ENCODE measurements at regions not wholly inside any gene's neighbourhood (a gene's known extent, or its start where the extent isn't known, plus 50 kb on each side); places are given as distances from the start of the nearest gene placed in this dataset.

DNA sequence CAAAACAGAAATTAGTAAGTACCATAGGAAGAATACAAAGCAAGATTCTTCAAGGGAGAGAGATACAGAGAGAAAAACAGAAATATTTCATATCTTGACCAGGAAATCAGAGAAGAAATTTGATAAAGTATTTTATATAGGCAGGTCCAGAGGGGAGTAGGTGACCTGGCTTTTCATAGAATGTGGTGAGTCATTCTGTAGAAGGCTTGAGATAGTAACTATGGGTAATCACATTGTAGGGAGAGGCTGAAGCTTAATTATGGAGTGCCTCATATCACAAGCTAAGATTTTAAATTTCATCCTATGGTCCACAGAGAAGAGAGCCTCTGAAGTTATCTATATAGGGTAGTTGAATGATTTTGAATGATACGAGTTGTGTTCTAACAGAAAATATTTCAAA lies 195.0 kb upstream of the CYRIA start:
- no peak for ATAC-seq
- no peak overlapping the region for H3K27ac ChIP-seq (ENCODE audit: low read length)
- DNase-seq (ENCODE audit: low read depth, low spot score), result no peak
- no peaks in the 10 kb centered on the region for H3K27me3 ChIP-seq (ENCODE audit: control insufficient read depth, insufficient read depth, low read length)
- POLR2A ChIA-PET, result no interaction called here
- CTCF ChIA-PET, result no interaction called here
- in situ Hi-C loops (cut with HindIII; ENCODE audit: low pct_unique_long_range_greater_than_20kb, low sequenced_read_pairs), result no loop called here
- no TSS peak for BruUV-seq (replicated peaks)
- H3K4me3 ChIP-seq (ENCODE audit: low read depth in 2 of 2, low read length in 2 of 2), result no peak overlapping the region
- H3K36me3 ChIP-seq (ENCODE audit: control insufficient read depth, insufficient read depth, low read length), result no peaks in the 10 kb centered on the region
- no peaks in the 10 kb centered on the region for H3K4me1 ChIP-seq (ENCODE audit: control insufficient read depth, insufficient read depth, low read length)
- intact Hi-C loops (cut with micrococcal nuclease; ENCODE audit: unreplicated experiment), result no loop called here
- TF ChIP-seq, protein P1, sequence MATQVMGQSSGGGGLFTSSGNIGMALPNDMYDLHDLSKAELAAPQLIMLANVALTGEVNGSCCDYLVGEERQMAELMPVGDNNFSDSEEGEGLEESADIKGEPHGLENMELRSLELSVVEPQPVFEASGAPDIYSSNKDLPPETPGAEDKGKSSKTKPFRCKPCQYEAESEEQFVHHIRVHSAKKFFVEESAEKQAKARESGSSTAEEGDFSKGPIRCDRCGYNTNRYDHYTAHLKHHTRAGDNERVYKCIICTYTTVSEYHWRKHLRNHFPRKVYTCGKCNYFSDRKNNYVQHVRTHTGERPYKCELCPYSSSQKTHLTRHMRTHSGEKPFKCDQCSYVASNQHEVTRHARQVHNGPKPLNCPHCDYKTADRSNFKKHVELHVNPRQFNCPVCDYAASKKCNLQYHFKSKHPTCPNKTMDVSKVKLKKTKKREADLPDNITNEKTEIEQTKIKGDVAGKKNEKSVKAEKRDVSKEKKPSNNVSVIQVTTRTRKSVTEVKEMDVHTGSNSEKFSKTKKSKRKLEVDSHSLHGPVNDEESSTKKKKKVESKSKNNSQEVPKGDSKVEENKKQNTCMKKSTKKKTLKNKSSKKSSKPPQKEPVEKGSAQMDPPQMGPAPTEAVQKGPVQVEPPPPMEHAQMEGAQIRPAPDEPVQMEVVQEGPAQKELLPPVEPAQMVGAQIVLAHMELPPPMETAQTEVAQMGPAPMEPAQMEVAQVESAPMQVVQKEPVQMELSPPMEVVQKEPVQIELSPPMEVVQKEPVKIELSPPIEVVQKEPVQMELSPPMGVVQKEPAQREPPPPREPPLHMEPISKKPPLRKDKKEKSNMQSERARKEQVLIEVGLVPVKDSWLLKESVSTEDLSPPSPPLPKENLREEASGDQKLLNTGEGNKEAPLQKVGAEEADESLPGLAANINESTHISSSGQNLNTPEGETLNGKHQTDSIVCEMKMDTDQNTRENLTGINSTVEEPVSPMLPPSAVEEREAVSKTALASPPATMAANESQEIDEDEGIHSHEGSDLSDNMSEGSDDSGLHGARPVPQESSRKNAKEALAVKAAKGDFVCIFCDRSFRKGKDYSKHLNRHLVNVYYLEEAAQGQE (IDR thresholded peaks at IDR 0.05; ENCODE audit: insufficient read depth in 1 of 2, low read depth in 2 of 2, low read length in 1 of 2), result no peak
- TF ChIP-seq SIN3A (IDR thresholded peaks at IDR 0.05; ENCODE audit: borderline replicate concordance, insufficient read depth, low read depth, low read length) (no peak), POLR2AphosphoS5 (IDR thresholded peaks at IDR 0.05; ENCODE audit: low read depth, low read length) (no peak), TCF7L2 (IDR thresholded peaks at IDR 0.05; ENCODE audit: low read depth, low read length) (no peak)
- TF ChIP-seq, protein P2, sequence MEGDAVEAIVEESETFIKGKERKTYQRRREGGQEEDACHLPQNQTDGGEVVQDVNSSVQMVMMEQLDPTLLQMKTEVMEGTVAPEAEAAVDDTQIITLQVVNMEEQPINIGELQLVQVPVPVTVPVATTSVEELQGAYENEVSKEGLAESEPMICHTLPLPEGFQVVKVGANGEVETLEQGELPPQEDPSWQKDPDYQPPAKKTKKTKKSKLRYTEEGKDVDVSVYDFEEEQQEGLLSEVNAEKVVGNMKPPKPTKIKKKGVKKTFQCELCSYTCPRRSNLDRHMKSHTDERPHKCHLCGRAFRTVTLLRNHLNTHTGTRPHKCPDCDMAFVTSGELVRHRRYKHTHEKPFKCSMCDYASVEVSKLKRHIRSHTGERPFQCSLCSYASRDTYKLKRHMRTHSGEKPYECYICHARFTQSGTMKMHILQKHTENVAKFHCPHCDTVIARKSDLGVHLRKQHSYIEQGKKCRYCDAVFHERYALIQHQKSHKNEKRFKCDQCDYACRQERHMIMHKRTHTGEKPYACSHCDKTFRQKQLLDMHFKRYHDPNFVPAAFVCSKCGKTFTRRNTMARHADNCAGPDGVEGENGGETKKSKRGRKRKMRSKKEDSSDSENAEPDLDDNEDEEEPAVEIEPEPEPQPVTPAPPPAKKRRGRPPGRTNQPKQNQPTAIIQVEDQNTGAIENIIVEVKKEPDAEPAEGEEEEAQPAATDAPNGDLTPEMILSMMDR (IDR thresholded peaks at IDR 0.05), result no peak
- H3K9me3 ChIP-seq (ENCODE audit: control insufficient read depth, insufficient read depth, low read depth, low read length), result no peaks in the 10 kb centered on the region

DNA sequence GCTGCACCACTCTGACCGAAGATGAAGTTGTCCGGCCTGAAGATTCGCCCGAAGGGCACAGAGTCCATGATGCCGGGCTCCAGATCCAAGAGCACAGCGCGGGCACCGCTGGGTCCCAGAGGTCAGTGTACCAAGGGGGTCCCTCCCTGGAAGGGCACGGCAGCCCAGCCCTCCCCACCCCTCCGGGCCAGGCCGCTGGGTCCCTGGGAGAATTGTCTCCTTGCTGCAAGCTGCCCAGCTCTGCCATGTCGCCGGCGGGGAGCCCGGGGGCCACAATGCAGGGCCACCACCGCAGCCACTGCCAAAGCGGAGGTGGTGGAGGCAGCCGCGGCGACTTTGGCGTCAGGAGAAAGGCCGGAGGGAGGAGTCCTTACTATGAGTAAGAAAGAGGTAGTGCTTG lies 189.5 kb upstream of the CYRIA start:
- ChIA-PET CTCF (no interaction called here), POLR2A (no interaction called here)
- intact Hi-C loops (cut with micrococcal nuclease; ENCODE audit: unreplicated experiment) (no loop called here), in situ Hi-C loops (cut with HindIII; ENCODE audit: low pct_unique_long_range_greater_than_20kb, low sequenced_read_pairs) (no loop called here)
- ATAC-seq (no peak), DNase-seq (ENCODE audit: low read depth, low spot score) (no peak)
- no peaks in the 10 kb centered on the region for H3K36me3 ChIP-seq (ENCODE audit: control insufficient read depth, insufficient read depth, low read length)
- no peaks in the 10 kb centered on the region for H3K4me1 ChIP-seq (ENCODE audit: control insufficient read depth, insufficient read depth, low read length)
- H3K4me3 ChIP-seq (ENCODE audit: low read depth in 2 of 2, low read length in 2 of 2), result no peak overlapping the region
- BruUV-seq (replicated peaks), result no TSS peak
- no peaks in the 10 kb centered on the region for H3K9me3 ChIP-seq (ENCODE audit: control insufficient read depth, insufficient read depth, low read depth, low read length)
- TF ChIP-seq, protein P1 (IDR thresholded peaks at IDR 0.05; ENCODE audit: insufficient read depth in 1 of 2, low read depth in 2 of 2, low read length in 1 of 2), result no peak
- TF ChIP-seq TCF7L2 (IDR thresholded peaks at IDR 0.05; ENCODE audit: low read depth, low read length) (no peak), POLR2AphosphoS5 (IDR thresholded peaks at IDR 0.05; ENCODE audit: low read depth, low read length) (no peak), SIN3A (IDR thresholded peaks at IDR 0.05; ENCODE audit: borderline replicate concordance, insufficient read depth, low read depth, low read length) (no peak)
- TF ChIP-seq, protein P2 (IDR thresholded peaks at IDR 0.05), result no peak
- no peak overlapping the region for H3K27ac ChIP-seq (ENCODE audit: low read length)
- no peaks in the 10 kb centered on the region for H3K27me3 ChIP-seq (ENCODE audit: control insufficient read depth, insufficient read depth, low read length)

Data from Panc1 (cell line).